GM12864 (cell line): ENCODE measurements at regions not wholly inside any gene's neighbourhood (a gene's known extent, or its start where the extent isn't known, plus 50 kb on each side); places are given as distances from the start of the nearest gene placed in this dataset.

Experiments
- DNase-seq: peaks from one replicate; pipeline ENCODE4 v3.0.0-alpha.2; 2011; ENCODE audit warnings: low read depth
- H3K4me3 ChIP-seq: 2 replicates; pipeline ENCODE4 v1.5.1; 2011; ENCODE audit warnings: mild to moderate bottlenecking, low read depth, low read length, control low read depth
- CTCF ChIP-seq: IDR thresholded peaks from 2 replicates; pipeline ENCODE4 v1.5.1; 2011; ENCODE audit warnings: low read depth, mild to moderate bottlenecking, moderate library complexity, low read length, control low read depth, inconsistent platforms; ENCODE audit errors: missing control alignments

- H3K4me3 ChIP-seq = no peak overlapping the region
- DNase-seq = no peak
- no peak for TF ChIP-seq CTCF
These were observed 256.9 kb downstream of the NDUFA10 start for GRCh38 chr2:239768031-239768790.

GRCh38 chr2:239767021-239767905, 257.9 kb downstream of the NDUFA10 start:
- TF ChIP-seq CTCF = no peak
- no peak overlapping the region for H3K4me3 ChIP-seq
- DNase-seq = no peak

- DNase-seq = no peak
- no peak for TF ChIP-seq CTCF
- no peak overlapping the region for H3K4me3 ChIP-seq
These were observed 259.2 kb downstream of the NDUFA10 start for GRCh38 chr2:239765911-239766310.

- DNase-seq = no peak
These were observed 259.9 kb downstream of the NDUFA10 start for GRCh38 chr2:239765076-239765845.

GRCh38 chr2:239763433-239764097, 261.6 kb downstream of the NDUFA10 start:
- H3K4me3 ChIP-seq = no peak overlapping the region
- TF ChIP-seq CTCF = no peak
- no peak for DNase-seq

More at GRCh38 chr2:239765076-239765845, 259.9 kb downstream of the NDUFA10 start:
- TF ChIP-seq CTCF = no peak
- H3K4me3 ChIP-seq = no peak overlapping the region

- no peak overlapping the region for H3K4me3 ChIP-seq
- TF ChIP-seq CTCF = no peak
- no peak for DNase-seq
These were observed 262.4 kb downstream of the NDUFA10 start for GRCh38 chr2:239762655-239763269.
